ENCODE measurements at regions not wholly inside any gene's neighbourhood (a gene's known extent, or its start where the extent isn't known, plus 50 kb on each side); places are given as distances from the start of the nearest gene placed in this dataset.

GRCh38 chr4:153064571-153064970, 128.4 kb downstream of the FHDC1 start:
- no peak overlapping the region for H2AFZ ChIP-seq (ENCODE audit: insufficient read depth, low read length, poor library complexity)
- WGBS (ENCODE audit: extremely low coverage, insufficient coverage, insufficient read length), result no CpG with 5 or more reads among the region's 13 CpGs
- no peak overlapping the region for H2BK120ac ChIP-seq (ENCODE audit: insufficient read depth, low read length, poor library complexity)
- no peaks in the 10 kb centered on the region for H3K36me3 ChIP-seq (ENCODE audit: control insufficient read depth in 1 of 2, insufficient read depth in 2 of 2, low read length in 2 of 2)
- H4K91ac ChIP-seq (ENCODE audit: low read depth, low read length), result no peak overlapping the region
- no peak overlapping the region for H3K23ac ChIP-seq (ENCODE audit: low read length)
- no peak for DNase-seq
- no peaks in the 10 kb centered on the region for H3K27me3 ChIP-seq (ENCODE audit: insufficient read depth, low read length)
- peaks cover 0 to 4% of the 10 kb centered on the region in 2 experiments for H3K4me1 ChIP-seq (ENCODE audit: control insufficient read depth in 1 of 2, insufficient read depth in 2 of 2, low read length in 2 of 2)
- no peak overlapping the region for H3K27ac ChIP-seq (ENCODE audit: low read depth, low read length)
- H3K9ac ChIP-seq (ENCODE audit: low read length), result no peak overlapping the region
- H2AK5ac ChIP-seq (ENCODE audit: low read length), result no peak overlapping the region
- no peak overlapping the region for H3K18ac ChIP-seq (ENCODE audit: low read length)
- H4K12ac ChIP-seq (ENCODE audit: low read depth, low read length), result no peak overlapping the region
- no peak overlapping the region for H3K4me3 ChIP-seq (ENCODE audit: low read depth, low read length)
- no peak overlapping the region for H4K8ac ChIP-seq (ENCODE audit: low read depth, low read length)
- H3K4me2 ChIP-seq (ENCODE audit: low read length), result no peak overlapping the region
- H3K79me1 ChIP-seq (ENCODE audit: low read length), result no peaks in the 10 kb centered on the region
- no peaks in the 10 kb centered on the region for H3K79me2 ChIP-seq (ENCODE audit: control insufficient read depth, insufficient read depth, low read length, poor library complexity)
- no peak overlapping the region for H3K4ac ChIP-seq (ENCODE audit: low read depth, low read length)
- H2BK5ac ChIP-seq (ENCODE audit: low read depth, low read length, poor library complexity), result no peak overlapping the region
- H3K9me3 ChIP-seq (ENCODE audit: insufficient read depth, low read depth, low read length), result no peaks in the 10 kb centered on the region
- no peak overlapping the region for H2BK12ac ChIP-seq (ENCODE audit: low read length)
- H3K14ac ChIP-seq (ENCODE audit: low read length), result no peak overlapping the region

GRCh38 chr4:153065276-153065675, 129.2 kb downstream of the FHDC1 start:
- H3K79me2 ChIP-seq (ENCODE audit: control insufficient read depth, insufficient read depth, low read length, poor library complexity), result no peaks in the 10 kb centered on the region
- H4K8ac ChIP-seq (ENCODE audit: low read depth, low read length), result no peak overlapping the region
- H2BK5ac ChIP-seq (ENCODE audit: low read depth, low read length, poor library complexity), result no peak overlapping the region
- peaks cover 0 to 4% of the 10 kb centered on the region in 2 experiments for H3K4me1 ChIP-seq (ENCODE audit: control insufficient read depth in 1 of 2, insufficient read depth in 2 of 2, low read length in 2 of 2)
- H3K23ac ChIP-seq (ENCODE audit: low read length), result no peak overlapping the region
- no peak overlapping the region for H2BK120ac ChIP-seq (ENCODE audit: insufficient read depth, low read length, poor library complexity)
- H3K9me3 ChIP-seq (ENCODE audit: insufficient read depth, low read depth, low read length), result no peaks in the 10 kb centered on the region
- H3K9ac ChIP-seq (ENCODE audit: low read length), result no peak overlapping the region
- no peak overlapping the region for H2AK5ac ChIP-seq (ENCODE audit: low read length)
- H3K36me3 ChIP-seq (ENCODE audit: control insufficient read depth in 1 of 2, insufficient read depth in 2 of 2, low read length in 2 of 2), result no peaks in the 10 kb centered on the region
- no peak for DNase-seq
- H3K27ac ChIP-seq (ENCODE audit: low read depth, low read length), result no peak overlapping the region
- no peak overlapping the region for H3K4me3 ChIP-seq (ENCODE audit: low read depth, low read length)
- H3K4ac ChIP-seq (ENCODE audit: low read depth, low read length), result no peak overlapping the region
- no peak overlapping the region for H3K18ac ChIP-seq (ENCODE audit: low read length)
- H2BK12ac ChIP-seq (ENCODE audit: low read length), result no peak overlapping the region
- WGBS (ENCODE audit: extremely low coverage, insufficient coverage, insufficient read length), result no CpG with 5 or more reads among the region's 9 CpGs
- H4K12ac ChIP-seq (ENCODE audit: low read depth, low read length), result no peak overlapping the region
- H4K91ac ChIP-seq (ENCODE audit: low read depth, low read length), result no peak overlapping the region
- H3K79me1 ChIP-seq (ENCODE audit: low read length), result no peaks in the 10 kb centered on the region
- no peaks in the 10 kb centered on the region for H3K27me3 ChIP-seq (ENCODE audit: insufficient read depth, low read length)
- no peak overlapping the region for H2AFZ ChIP-seq (ENCODE audit: insufficient read depth, low read length, poor library complexity)
- no peak overlapping the region for H3K4me2 ChIP-seq (ENCODE audit: low read length)
- H3K14ac ChIP-seq (ENCODE audit: low read length), result no peak overlapping the region

- no peak for DNase-seq
- no peaks in the 10 kb centered on the region for H3K79me2 ChIP-seq (ENCODE audit: control insufficient read depth, insufficient read depth, low read length, poor library complexity)
- H3K9ac ChIP-seq (ENCODE audit: low read length), result no peak overlapping the region
- no CpG with 5 or more reads among the region's 1 CpG for WGBS (ENCODE audit: extremely low coverage, insufficient coverage, insufficient read length)
- H3K14ac ChIP-seq (ENCODE audit: low read length), result no peak overlapping the region
- no peaks in the 10 kb centered on the region for H3K27me3 ChIP-seq (ENCODE audit: insufficient read depth, low read length)
- no peak overlapping the region for H2BK5ac ChIP-seq (ENCODE audit: low read depth, low read length, poor library complexity)
- no peaks in the 10 kb centered on the region for H3K79me1 ChIP-seq (ENCODE audit: low read length)
- no peak overlapping the region for H3K27ac ChIP-seq (ENCODE audit: low read depth, low read length)
- no peak overlapping the region for H3K4ac ChIP-seq (ENCODE audit: low read depth, low read length)
- H2AFZ ChIP-seq (ENCODE audit: insufficient read depth, low read length, poor library complexity), result no peak overlapping the region
- H2BK120ac ChIP-seq (ENCODE audit: insufficient read depth, low read length, poor library complexity), result no peak overlapping the region
- H2AK5ac ChIP-seq (ENCODE audit: low read length), result no peak overlapping the region
- H3K4me2 ChIP-seq (ENCODE audit: low read length), result no peak overlapping the region
- peaks cover 0 to 4% of the 10 kb centered on the region in 2 experiments for H3K4me1 ChIP-seq (ENCODE audit: control insufficient read depth in 1 of 2, insufficient read depth in 2 of 2, low read length in 2 of 2)
- no peak overlapping the region for H4K8ac ChIP-seq (ENCODE audit: low read depth, low read length)
- H3K36me3 ChIP-seq (ENCODE audit: control insufficient read depth in 1 of 2, insufficient read depth in 2 of 2, low read length in 2 of 2), result no peaks in the 10 kb centered on the region
- no peak overlapping the region for H4K91ac ChIP-seq (ENCODE audit: low read depth, low read length)
- H4K12ac ChIP-seq (ENCODE audit: low read depth, low read length), result no peak overlapping the region
- no peak overlapping the region for H3K23ac ChIP-seq (ENCODE audit: low read length)
- H3K4me3 ChIP-seq (ENCODE audit: low read depth, low read length), result no peak overlapping the region
- no peaks in the 10 kb centered on the region for H3K9me3 ChIP-seq (ENCODE audit: insufficient read depth, low read depth, low read length)
- no peak overlapping the region for H2BK12ac ChIP-seq (ENCODE audit: low read length)
- H3K18ac ChIP-seq (ENCODE audit: low read length), result no peak overlapping the region
These were observed 131.3 kb downstream of the FHDC1 start for GRCh38 chr4:153067376-153067775.

- Histone ChIP-seq H3K23ac (ENCODE audit: low read length) (no peak overlapping the region), H4K8ac (ENCODE audit: low read depth, low read length) (no peak overlapping the region), H3K9me3 (ENCODE audit: insufficient read depth, low read depth, low read length) (no peaks in the 10 kb centered on the region), H3K9ac (ENCODE audit: low read length) (no peak overlapping the region), H3K36me3 (ENCODE audit: control insufficient read depth in 1 of 2, insufficient read depth in 2 of 2, low read length in 2 of 2) (no peaks in the 10 kb centered on the region), H2BK120ac (ENCODE audit: insufficient read depth, low read length, poor library complexity) (no peak overlapping the region), H3K4me2 (ENCODE audit: low read length) (no peak overlapping the region), H3K14ac (ENCODE audit: low read length) (no peak overlapping the region), H3K4ac (ENCODE audit: low read depth, low read length) (no peak overlapping the region), H3K27me3 (ENCODE audit: insufficient read depth, low read length) (no peaks in the 10 kb centered on the region), H3K79me2 (ENCODE audit: control insufficient read depth, insufficient read depth, low read length, poor library complexity) (no peaks in the 10 kb centered on the region), H3K4me1 (ENCODE audit: control insufficient read depth in 1 of 2, insufficient read depth in 2 of 2, low read length in 2 of 2) (peaks cover 0 to 4% of the 10 kb centered on the region in 2 experiments), H4K91ac (ENCODE audit: low read depth, low read length) (no peak overlapping the region), H4K12ac (ENCODE audit: low read depth, low read length) (no peak overlapping the region), H3K18ac (ENCODE audit: low read length) (no peak overlapping the region), H3K4me3 (ENCODE audit: low read depth, low read length) (no peak overlapping the region), H2BK12ac (ENCODE audit: low read length) (no peak overlapping the region), H2AK5ac (ENCODE audit: low read length) (no peak overlapping the region), H3K79me1 (ENCODE audit: low read length) (no peaks in the 10 kb centered on the region), H3K27ac (ENCODE audit: low read depth, low read length) (no peak overlapping the region), H2BK5ac (ENCODE audit: low read depth, low read length, poor library complexity) (no peak overlapping the region), H2AFZ (ENCODE audit: insufficient read depth, low read length, poor library complexity) (no peak overlapping the region)
- no CpG with 5 or more reads among the region's 7 CpGs for WGBS (ENCODE audit: extremely low coverage, insufficient coverage, insufficient read length)
- no peak for DNase-seq
These were observed 132.6 kb downstream of the FHDC1 start for GRCh38 chr4:153068751-153069150.
